WI38 (cell line): ENCODE measurements at regions not wholly inside any gene's neighbourhood (a gene's known extent, or its start where the extent isn't known, plus 50 kb on each side); places are given as distances from the start of the nearest gene placed in this dataset.
"Not testable (repeated sequence)": the region's sequence is repeated elsewhere in the genome, so short reads cannot be mapped to it uniquely, and the experiment has no call there.

Experiments used
- H3K4me3 ChIP-seq: 2 replicates; pipeline ENCODE4 v1.5.1; 2011; ENCODE audit warnings: low read depth, mild to moderate bottlenecking, control low read depth, low read length
- CTCF ChIP-seq: IDR thresholded peaks from 2 replicates; pipeline ENCODE4 v1.5.1; 2012; ENCODE audit warnings: low read depth, mild to moderate bottlenecking, control low read depth, low read length

- TF ChIP-seq CTCF: no peak
- H3K4me3 ChIP-seq: no peak overlapping the region
Measured at GRCh38 chr17:77530591-77530990, 389.8 kb downstream of the SEC14L1 start.

- no peak for TF ChIP-seq CTCF
- H3K4me3 ChIP-seq: no peak overlapping the region
Measured at GRCh38 chr17:77531002-77531401, 390.2 kb downstream of the SEC14L1 start.

- TF ChIP-seq CTCF: no peak
- no peak overlapping the region for H3K4me3 ChIP-seq
Measured at GRCh38 chr17:77531641-77532040, 390.9 kb downstream of the SEC14L1 start.

GRCh38 chr17:77533697-77534096, 392.9 kb downstream of the SEC14L1 start:
- H3K4me3 ChIP-seq: not testable (repeated sequence)

GRCh38 chr17:77534137-77534536, 393.4 kb downstream of the SEC14L1 start:
- no peak for TF ChIP-seq CTCF
- no peak overlapping the region for H3K4me3 ChIP-seq

GRCh38 chr17:77535435-77535834, 394.7 kb downstream of the SEC14L1 start:
- no peak for TF ChIP-seq CTCF
- H3K4me3 ChIP-seq: no peak overlapping the region

- no peak overlapping the region for H3K4me3 ChIP-seq
- no peak for TF ChIP-seq CTCF
Measured at GRCh38 chr17:77535892-77536291, 395.1 kb downstream of the SEC14L1 start.

GRCh38 chr17:77537566-77537965, 396.8 kb downstream of the SEC14L1 start:
- TF ChIP-seq CTCF: no peak
- no peak overlapping the region for H3K4me3 ChIP-seq
